HepG2 (cell line): ENCODE measurements at regions not wholly inside any gene's neighbourhood (a gene's known extent, or its start where the extent isn't known, plus 50 kb on each side); places are given as distances from the start of the nearest gene placed in this dataset.
A peak's percentile ranks its signal among the peaks of the same experiment; 100 is the strongest.

ENCODE experiments used
- BRCA1 ChIP-seq: sonication (generic); formaldehyde crosslinking; IDR thresholded peaks from 2 replicates; pipeline ENCODE4 v1.4.0; 2020; ENCODE audit warnings: missing genetic modification reagents
- GATA4 ChIP-seq: sonication (generic); IDR thresholded peaks from 2 replicates; pipeline ENCODE4 v1.6.1; 2016; ENCODE audit warnings: antibody characterized with exemption, low read depth, borderline replicate concordance
- KDM4B ChIP-seq: sonication (generic); formaldehyde crosslinking; IDR thresholded peaks from 2 replicates; pipeline ENCODE4 v1.4.0; 2020; ENCODE audit warnings: missing genetic modification reagents
- MAF1 ChIP-seq: sonication (generic); formaldehyde crosslinking; IDR thresholded peaks from 2 replicates; pipeline ENCODE4 v1.5.0; 2020; ENCODE audit warnings: missing genetic modification reagents, borderline replicate concordance
- NFKBIZ ChIP-seq: IDR thresholded peaks from 2 replicates; pipeline ENCODE4 v1.6.1; 2018; ENCODE audit warnings: missing genetic modification reagents, missing compliant biosample characterization
- PPARG ChIP-seq: conservative IDR thresholded peaks from 2 replicates; pipeline ENCODE4 v1.6.1; 2016; ENCODE audit warnings: missing biosample characterization, missing genetic modification reagents
- TBL1XR1 ChIP-seq: fragments of 150-350 bp; IDR thresholded peaks from 2 replicates; pipeline ENCODE4 v1.6.1; 2014; ENCODE audit warnings: borderline replicate concordance, low read length; ENCODE audit not compliant: partially characterized antibody
- ZBTB42 ChIP-seq: sonication (generic); formaldehyde crosslinking; IDR thresholded peaks from 2 replicates; pipeline ENCODE4 v1.5.0; 2020; ENCODE audit warnings: mild to moderate bottlenecking, missing genetic modification reagents
- ZFP62 ChIP-seq: sonication (generic); formaldehyde crosslinking; IDR thresholded peaks from 2 replicates; pipeline ENCODE4 v1.4.0; 2020; ENCODE audit warnings: missing genetic modification reagents
- ZFP82 ChIP-seq: sonication (generic); formaldehyde crosslinking; IDR thresholded peaks from 2 replicates; pipeline ENCODE4 v1.5.1; 2020; ENCODE audit warnings: mild to moderate bottlenecking, missing genetic modification reagents, borderline replicate concordance
- TF ChIP-seq, protein P1 (sequence below): sonication (generic); formaldehyde crosslinking; IDR thresholded peaks from 2 replicates; pipeline ENCODE4 v1.5.1; 2020; ENCODE audit warnings: mild to moderate bottlenecking, missing genetic modification reagents, borderline replicate concordance
- TF ChIP-seq, protein P2 (sequence below): sonication (generic); formaldehyde crosslinking; IDR thresholded peaks from 2 replicates; pipeline ENCODE4 v1.4.0; 2020; ENCODE audit warnings: missing genetic modification reagents, borderline replicate concordance
- TF ChIP-seq, protein P3 (sequence below): sonication (generic); formaldehyde crosslinking; IDR thresholded peaks from 2 replicates; pipeline ENCODE4 v1.4.0; 2020; ENCODE audit warnings: missing genetic modification reagents
- TF ChIP-seq, protein P4 (sequence below): sonication (generic); formaldehyde crosslinking; IDR thresholded peaks from 2 replicates; pipeline ENCODE4 v1.8.0; 2022; ENCODE audit warnings: mild to moderate bottlenecking, missing genetic modification reagents, moderate library complexity

DNA sequence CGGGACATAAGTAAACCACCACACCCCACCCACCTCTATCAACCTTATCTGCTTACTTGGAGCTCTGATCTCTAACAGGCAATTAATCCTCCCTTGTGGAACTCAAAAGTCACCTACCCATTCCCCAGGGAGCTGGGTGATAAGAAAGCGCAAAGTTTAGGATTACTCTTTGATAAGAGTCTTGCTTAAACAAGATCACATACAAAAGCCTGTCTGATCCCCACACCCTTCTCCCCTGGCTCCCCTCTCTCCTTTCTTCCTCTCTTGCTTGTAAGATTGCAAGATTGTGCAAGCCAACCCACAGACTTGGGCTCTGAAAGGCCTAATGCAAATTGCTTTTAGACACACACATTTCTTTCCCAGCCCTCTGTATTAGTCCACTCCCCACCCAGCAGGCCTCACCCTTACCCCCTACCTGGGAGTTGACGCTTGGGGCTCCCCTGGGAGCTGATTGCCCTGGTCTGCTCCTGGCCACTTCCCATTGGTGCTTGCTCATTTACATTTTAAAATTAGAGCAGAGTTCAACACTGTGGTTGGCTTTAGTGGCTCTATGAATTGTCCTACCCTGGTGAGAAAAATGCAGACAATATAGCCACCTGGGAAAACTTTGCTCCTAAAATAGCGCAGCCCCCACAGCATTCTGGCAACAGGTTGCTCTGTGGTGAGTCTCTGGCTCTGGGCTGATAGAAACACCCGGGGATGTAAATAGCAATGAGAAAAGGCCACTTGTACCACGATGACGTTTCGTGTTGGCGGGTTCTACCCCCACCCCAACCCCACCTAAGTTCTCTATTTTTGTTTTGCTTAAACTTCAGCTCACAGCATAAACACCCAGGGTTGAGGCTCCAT, 58.9 kb upstream of the EPCAM start (continued):
- no peak for TF ChIP-seq ZFP82 (CRISPR knock-in tag)
- TF ChIP-seq, protein P1, sequence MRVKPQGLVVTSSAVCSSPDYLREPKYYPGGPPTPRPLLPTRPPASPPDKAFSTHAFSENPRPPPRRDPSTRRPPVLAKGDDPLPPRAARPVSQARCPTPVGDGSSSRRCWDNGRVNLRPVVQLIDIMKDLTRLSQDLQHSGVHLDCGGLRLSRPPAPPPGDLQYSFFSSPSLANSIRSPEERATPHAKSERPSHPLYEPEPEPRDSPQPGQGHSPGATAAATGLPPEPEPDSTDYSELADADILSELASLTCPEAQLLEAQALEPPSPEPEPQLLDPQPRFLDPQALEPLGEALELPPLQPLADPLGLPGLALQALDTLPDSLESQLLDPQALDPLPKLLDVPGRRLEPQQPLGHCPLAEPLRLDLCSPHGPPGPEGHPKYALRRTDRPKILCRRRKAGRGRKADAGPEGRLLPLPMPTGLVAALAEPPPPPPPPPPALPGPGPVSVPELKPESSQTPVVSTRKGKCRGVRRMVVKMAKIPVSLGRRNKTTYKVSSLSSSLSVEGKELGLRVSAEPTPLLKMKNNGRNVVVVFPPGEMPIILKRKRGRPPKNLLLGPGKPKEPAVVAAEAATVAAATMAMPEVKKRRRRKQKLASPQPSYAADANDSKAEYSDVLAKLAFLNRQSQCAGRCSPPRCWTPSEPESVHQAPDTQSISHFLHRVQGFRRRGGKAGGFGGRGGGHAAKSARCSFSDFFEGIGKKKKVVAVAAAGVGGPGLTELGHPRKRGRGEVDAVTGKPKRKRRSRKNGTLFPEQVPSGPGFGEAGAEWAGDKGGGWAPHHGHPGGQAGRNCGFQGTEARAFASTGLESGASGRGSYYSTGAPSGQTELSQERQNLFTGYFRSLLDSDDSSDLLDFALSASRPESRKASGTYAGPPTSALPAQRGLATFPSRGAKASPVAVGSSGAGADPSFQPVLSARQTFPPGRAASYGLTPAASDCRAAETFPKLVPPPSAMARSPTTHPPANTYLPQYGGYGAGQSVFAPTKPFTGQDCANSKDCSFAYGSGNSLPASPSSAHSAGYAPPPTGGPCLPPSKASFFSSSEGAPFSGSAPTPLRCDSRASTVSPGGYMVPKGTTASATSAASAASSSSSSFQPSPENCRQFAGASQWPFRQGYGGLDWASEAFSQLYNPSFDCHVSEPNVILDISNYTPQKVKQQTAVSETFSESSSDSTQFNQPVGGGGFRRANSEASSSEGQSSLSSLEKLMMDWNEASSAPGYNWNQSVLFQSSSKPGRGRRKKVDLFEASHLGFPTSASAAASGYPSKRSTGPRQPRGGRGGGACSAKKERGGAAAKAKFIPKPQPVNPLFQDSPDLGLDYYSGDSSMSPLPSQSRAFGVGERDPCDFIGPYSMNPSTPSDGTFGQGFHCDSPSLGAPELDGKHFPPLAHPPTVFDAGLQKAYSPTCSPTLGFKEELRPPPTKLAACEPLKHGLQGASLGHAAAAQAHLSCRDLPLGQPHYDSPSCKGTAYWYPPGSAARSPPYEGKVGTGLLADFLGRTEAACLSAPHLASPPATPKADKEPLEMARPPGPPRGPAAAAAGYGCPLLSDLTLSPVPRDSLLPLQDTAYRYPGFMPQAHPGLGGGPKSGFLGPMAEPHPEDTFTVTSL (CRISPR knock-in tag), result no peak
- TF ChIP-seq, protein P2, sequence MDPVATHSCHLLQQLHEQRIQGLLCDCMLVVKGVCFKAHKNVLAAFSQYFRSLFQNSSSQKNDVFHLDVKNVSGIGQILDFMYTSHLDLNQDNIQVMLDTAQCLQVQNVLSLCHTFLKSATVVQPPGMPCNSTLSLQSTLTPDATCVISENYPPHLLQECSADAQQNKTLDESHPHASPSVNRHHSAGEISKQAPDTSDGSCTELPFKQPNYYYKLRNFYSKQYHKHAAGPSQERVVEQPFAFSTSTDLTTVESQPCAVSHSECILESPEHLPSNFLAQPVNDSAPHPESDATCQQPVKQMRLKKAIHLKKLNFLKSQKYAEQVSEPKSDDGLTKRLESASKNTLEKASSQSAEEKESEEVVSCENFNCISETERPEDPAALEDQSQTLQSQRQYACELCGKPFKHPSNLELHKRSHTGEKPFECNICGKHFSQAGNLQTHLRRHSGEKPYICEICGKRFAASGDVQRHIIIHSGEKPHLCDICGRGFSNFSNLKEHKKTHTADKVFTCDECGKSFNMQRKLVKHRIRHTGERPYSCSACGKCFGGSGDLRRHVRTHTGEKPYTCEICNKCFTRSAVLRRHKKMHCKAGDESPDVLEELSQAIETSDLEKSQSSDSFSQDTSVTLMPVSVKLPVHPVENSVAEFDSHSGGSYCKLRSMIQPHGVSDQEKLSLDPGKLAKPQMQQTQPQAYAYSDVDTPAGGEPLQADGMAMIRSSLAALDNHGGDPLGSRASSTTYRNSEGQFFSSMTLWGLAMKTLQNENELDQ (CRISPR knock-in tag), result no peak
- TF ChIP-seq MAF1, result no peak
- TF ChIP-seq GATA4, result peak; percentile 99
- TF ChIP-seq PPARG, result peak; percentile 85
- TF ChIP-seq BRCA1 (CRISPR knock-in tag), result no peak
- TF ChIP-seq ZFP62, result no peak
- TF ChIP-seq TBL1XR1, result no peak
- TF ChIP-seq, protein P3, sequence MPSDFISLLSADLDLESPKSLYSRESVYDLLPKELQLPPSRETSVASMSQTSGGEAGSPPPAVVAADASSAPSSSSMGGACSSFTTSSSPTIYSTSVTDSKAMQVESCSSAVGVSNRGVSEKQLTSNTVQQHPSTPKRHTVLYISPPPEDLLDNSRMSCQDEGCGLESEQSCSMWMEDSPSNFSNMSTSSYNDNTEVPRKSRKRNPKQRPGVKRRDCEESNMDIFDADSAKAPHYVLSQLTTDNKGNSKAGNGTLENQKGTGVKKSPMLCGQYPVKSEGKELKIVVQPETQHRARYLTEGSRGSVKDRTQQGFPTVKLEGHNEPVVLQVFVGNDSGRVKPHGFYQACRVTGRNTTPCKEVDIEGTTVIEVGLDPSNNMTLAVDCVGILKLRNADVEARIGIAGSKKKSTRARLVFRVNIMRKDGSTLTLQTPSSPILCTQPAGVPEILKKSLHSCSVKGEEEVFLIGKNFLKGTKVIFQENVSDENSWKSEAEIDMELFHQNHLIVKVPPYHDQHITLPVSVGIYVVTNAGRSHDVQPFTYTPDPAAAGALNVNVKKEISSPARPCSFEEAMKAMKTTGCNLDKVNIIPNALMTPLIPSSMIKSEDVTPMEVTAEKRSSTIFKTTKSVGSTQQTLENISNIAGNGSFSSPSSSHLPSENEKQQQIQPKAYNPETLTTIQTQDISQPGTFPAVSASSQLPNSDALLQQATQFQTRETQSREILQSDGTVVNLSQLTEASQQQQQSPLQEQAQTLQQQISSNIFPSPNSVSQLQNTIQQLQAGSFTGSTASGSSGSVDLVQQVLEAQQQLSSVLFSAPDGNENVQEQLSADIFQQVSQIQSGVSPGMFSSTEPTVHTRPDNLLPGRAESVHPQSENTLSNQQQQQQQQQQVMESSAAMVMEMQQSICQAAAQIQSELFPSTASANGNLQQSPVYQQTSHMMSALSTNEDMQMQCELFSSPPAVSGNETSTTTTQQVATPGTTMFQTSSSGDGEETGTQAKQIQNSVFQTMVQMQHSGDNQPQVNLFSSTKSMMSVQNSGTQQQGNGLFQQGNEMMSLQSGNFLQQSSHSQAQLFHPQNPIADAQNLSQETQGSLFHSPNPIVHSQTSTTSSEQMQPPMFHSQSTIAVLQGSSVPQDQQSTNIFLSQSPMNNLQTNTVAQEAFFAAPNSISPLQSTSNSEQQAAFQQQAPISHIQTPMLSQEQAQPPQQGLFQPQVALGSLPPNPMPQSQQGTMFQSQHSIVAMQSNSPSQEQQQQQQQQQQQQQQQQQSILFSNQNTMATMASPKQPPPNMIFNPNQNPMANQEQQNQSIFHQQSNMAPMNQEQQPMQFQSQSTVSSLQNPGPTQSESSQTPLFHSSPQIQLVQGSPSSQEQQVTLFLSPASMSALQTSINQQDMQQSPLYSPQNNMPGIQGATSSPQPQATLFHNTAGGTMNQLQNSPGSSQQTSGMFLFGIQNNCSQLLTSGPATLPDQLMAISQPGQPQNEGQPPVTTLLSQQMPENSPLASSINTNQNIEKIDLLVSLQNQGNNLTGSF (CRISPR knock-in tag), result no peak
- no peak for TF ChIP-seq KDM4B (CRISPR knock-in tag)
- TF ChIP-seq, protein P4, sequence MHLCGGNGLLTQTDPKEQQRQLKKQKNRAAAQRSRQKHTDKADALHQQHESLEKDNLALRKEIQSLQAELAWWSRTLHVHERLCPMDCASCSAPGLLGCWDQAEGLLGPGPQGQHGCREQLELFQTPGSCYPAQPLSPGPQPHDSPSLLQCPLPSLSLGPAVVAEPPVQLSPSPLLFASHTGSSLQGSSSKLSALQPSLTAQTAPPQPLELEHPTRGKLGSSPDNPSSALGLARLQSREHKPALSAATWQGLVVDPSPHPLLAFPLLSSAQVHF (CRISPR knock-in tag), result no peak
- peak; percentile 54; the same call in 1 of the 2 replicates for TF ChIP-seq NFKBIZ (CRISPR knock-in tag)
- TF ChIP-seq ZBTB42 (CRISPR knock-in tag), result 0 out of 2 replicates have a peak, but pooled peaks have one; percentile 64
